Gastroesophageal sphincter (tissue), 4 donors: ENCODE measurements at regions not wholly inside any gene's neighbourhood (a gene's known extent, or its start where the extent isn't known, plus 50 kb on each side); places are given as distances from the start of the nearest gene placed in this dataset.

Source experiments
- ATAC-seq: fragments of 150-250 bp; one replicate; pipeline ENCODE4 v1.9.1; 2016; ENCODE audit warnings: mild to moderate bottlenecking, moderate library complexity
- H3K27ac ChIP-seq, 4 donors: fragments of 200-600 bp; sonication (generic) in 3 of 4; 1 replicate in 3 of 4; 2 replicates in 1 of 4; pipeline ENCODE4 v1.5.1; 2016 to 2019
- H3K27me3 ChIP-seq: fragments of 200-600 bp; sonication (generic); one replicate; pipeline ENCODE4 v1.5.1; 2019
- H3K36me3 ChIP-seq, 2 donors: fragments of 200-600 bp; sonication (generic); one replicate each; pipeline ENCODE4 v1.5.1; 2019; ENCODE audit warnings: control low read depth in 1 of 2
- H3K4me1 ChIP-seq, 3 donors: fragments of 200-600 bp; sonication (generic); 1 replicate in 2 of 3; 2 replicates in 1 of 3; pipeline ENCODE4 v1.5.1; 2016 to 2019; ENCODE audit warnings: control low read depth in 2 of 3
- H3K4me3 ChIP-seq, 2 donors: fragments of 200-600 bp; sonication (generic); one replicate each; pipeline ENCODE4 v1.5.1; 2019; ENCODE audit warnings: mild to moderate bottlenecking in 1 of 2, moderate library complexity in 1 of 2
- H3K9me3 ChIP-seq, 3 donors: fragments of 200-600 bp; sonication (generic); one replicate each; pipeline ENCODE4 v1.5.1; 2017 to 2019; ENCODE audit warnings: control low read depth in 2 of 3
- EP300 ChIP-seq: sonication (generic); formaldehyde crosslinking; IDR thresholded peaks from one replicate; pipeline ENCODE4 v1.6.1; 2017; ENCODE audit warnings: antibody characterized with exemption, mild to moderate bottlenecking
- POLR2A ChIP-seq, 2 donors: fragments of 450-650 bp; IDR thresholded peaks; one replicate each; pipeline ENCODE4 v1.6.1; 2017; ENCODE audit warnings: antibody characterized with exemption in 2 of 2, mild to moderate bottlenecking in 2 of 2, moderate library complexity in 1 of 2
- POLR2AphosphoS5 ChIP-seq: sonication (generic); formaldehyde crosslinking; IDR thresholded peaks from one replicate; pipeline ENCODE4 v1.6.1; 2017; ENCODE audit warnings: antibody characterized with exemption
- WGBS, 2 donors: methylation state at CpG; one replicate each; pipeline ENCODE4 v1.1.5; 2018; ENCODE audit warnings: low coverage in 1 of 2; 5-methylcytosine and 5-hydroxymethylcytosine counted together
- TF ChIP-seq, protein P1 (sequence below), 4 experiments: fragments of 200-600 bp in 2 of 4; fragments of 450-650 bp in 2 of 4; sonication (generic) in 1 of 4; IDR thresholded peaks; one replicate each; pipeline ENCODE4 v1.5.1; 2017 to 2019; ENCODE audit warnings: antibody characterized with exemption in 4 of 4, mild to moderate bottlenecking in 2 of 4, moderate library complexity in 2 of 4

GRCh38 chr4:142929526-142929925, 83.4 kb upstream of the INPP4B start:
- Histone ChIP-seq H3K27ac (no peak overlapping the region), H3K4me1 (peaks cover 0 to 32% (median 7%) of the 10 kb centered on the region in 3 donors), H3K4me3 (no peak overlapping the region), H3K36me3 (no peaks in the 10 kb centered on the region), H3K9me3 (no peaks in the 10 kb centered on the region), H3K27me3 (no peaks in the 10 kb centered on the region)
- ATAC-seq = no peak
- TF ChIP-seq POLR2AphosphoS5 (no peak), POLR2A (IDR thresholded peaks at IDR 0.05) (no peak), EP300 (no peak)
- TF ChIP-seq, protein P1, sequence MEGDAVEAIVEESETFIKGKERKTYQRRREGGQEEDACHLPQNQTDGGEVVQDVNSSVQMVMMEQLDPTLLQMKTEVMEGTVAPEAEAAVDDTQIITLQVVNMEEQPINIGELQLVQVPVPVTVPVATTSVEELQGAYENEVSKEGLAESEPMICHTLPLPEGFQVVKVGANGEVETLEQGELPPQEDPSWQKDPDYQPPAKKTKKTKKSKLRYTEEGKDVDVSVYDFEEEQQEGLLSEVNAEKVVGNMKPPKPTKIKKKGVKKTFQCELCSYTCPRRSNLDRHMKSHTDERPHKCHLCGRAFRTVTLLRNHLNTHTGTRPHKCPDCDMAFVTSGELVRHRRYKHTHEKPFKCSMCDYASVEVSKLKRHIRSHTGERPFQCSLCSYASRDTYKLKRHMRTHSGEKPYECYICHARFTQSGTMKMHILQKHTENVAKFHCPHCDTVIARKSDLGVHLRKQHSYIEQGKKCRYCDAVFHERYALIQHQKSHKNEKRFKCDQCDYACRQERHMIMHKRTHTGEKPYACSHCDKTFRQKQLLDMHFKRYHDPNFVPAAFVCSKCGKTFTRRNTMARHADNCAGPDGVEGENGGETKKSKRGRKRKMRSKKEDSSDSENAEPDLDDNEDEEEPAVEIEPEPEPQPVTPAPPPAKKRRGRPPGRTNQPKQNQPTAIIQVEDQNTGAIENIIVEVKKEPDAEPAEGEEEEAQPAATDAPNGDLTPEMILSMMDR (IDR thresholded peaks at IDR 0.05) = no peak
- 56 to 63% methylated on average over 3 of the region's 3 CpGs for WGBS, 2 donors

DNA sequence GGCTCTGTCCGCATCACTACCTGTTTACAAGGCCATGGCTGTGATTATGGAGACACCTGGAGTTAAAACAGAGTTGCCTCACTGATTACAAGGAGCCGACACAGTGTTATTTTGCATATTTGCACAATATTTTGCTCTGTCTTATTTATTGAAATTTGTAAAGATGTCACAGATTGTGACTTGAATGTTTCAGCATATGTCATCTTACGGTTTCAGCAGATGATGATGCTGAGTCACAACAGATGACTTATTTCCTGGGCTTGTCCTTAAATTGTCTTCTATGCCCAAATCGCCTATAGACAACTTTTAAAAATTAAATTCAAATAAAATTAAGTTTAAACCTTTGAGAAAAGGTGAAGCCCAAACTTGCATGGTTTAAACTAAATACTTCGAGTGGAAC, 87.1 kb upstream of the INPP4B start:
- H3K4me3 ChIP-seq = no peak overlapping the region
- no peak for TF ChIP-seq EP300
- no peak for TF ChIP-seq POLR2AphosphoS5
- TF ChIP-seq, protein P1 (IDR thresholded peaks at IDR 0.05) = no peak
- TF ChIP-seq POLR2A (IDR thresholded peaks at IDR 0.05) = no peak
- no peak overlapping the region for H3K27ac ChIP-seq
- H3K27me3 ChIP-seq = no peaks in the 10 kb centered on the region
- 92 to 95% methylated on average over 3 to 5 of the region's 5 CpGs for WGBS, 2 donors
- no peaks in the 10 kb centered on the region for H3K36me3 ChIP-seq
- H3K4me1 ChIP-seq = peaks cover 0 to 4% (median 0%) of the 10 kb centered on the region in 3 donors
- no peak for ATAC-seq
- no peaks in the 10 kb centered on the region for H3K9me3 ChIP-seq

DNA sequence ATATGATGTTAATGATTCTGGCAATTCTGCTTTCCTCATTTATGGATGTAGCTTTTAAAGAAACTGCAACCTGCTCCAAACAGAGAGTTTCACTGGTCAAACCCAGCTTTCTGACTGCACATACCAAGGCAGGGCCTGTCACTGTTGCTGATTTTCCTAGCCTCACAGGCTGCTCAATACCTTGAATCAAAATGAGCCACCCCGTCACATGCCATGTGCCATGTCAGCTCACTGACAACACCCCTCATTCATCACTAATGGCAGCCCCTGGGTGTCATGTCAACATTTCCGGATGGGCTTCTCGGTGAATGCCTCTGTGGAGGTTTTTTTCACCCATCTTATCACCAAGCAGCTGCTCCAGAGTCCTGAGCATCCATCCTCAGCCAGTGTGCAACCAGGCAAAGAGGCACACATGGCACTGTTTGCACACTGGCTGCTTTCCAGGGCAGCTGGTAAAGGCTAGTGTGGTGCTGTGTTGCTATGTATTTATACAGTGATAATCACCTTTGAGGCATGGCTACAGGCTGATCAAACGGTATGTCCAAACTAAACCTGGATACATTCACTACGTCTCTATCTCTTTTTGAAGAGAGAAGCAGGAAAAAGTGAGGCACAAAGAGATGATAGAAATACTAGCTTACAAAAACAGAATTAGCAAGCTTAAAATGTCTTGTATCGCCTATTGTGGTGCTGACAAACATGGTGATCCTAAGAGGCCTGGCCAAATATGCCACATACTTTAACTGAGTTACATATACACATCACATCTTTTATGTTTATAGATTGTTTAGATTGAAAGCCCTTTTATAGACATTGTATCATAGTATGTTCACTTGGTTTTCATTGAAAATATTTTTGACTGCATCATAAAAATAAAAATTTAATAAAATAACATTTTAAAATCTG, 94.6 kb upstream of the INPP4B start:
- no peak overlapping the region for H3K27ac ChIP-seq
- H3K36me3 ChIP-seq = no peaks in the 10 kb centered on the region
- H3K4me3 ChIP-seq = no peak overlapping the region
- no peaks in the 10 kb centered on the region for H3K4me1 ChIP-seq
- H3K27me3 ChIP-seq = no peaks in the 10 kb centered on the region
- WGBS, 2 donors = 53 to 75% methylated on average over 2 to 5 of the region's 6 CpGs
- ATAC-seq = no peak
- TF ChIP-seq POLR2AphosphoS5 (no peak), EP300 (no peak), POLR2A (IDR thresholded peaks at IDR 0.05) (no peak)
- TF ChIP-seq, protein P1 (IDR thresholded peaks at IDR 0.05) = no peak
- H3K9me3 ChIP-seq = no peaks in the 10 kb centered on the region

DNA sequence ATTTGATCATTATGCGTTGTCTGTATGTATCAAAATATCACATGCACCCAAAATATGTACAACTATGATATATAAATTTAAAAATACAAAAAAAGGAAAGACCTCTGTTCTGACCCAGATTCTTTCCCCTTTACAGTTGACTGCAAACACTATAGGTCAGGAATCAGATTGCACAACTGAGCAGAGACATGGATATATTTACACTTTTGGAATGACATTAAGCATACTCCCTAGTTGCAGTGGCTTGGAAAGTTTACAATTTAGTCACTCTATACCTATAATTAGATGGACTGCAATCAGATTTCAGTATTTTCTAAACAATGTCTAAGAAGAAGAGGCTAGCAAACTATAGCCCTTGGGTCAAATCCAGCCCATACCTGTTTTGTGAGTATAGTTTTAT, 98.5 kb upstream of the INPP4B start:
- no peak overlapping the region for H3K4me3 ChIP-seq
- TF ChIP-seq EP300 (no peak), POLR2AphosphoS5 (no peak)
- TF ChIP-seq, protein P1 (IDR thresholded peaks at IDR 0.05) = no peak
- no peak overlapping the region for H3K27ac ChIP-seq
- H3K27me3 ChIP-seq = no peaks in the 10 kb centered on the region
- H3K36me3 ChIP-seq = no peaks in the 10 kb centered on the region
- H3K9me3 ChIP-seq = peaks cover 0 to 16% (median 0%) of the 10 kb centered on the region in 3 donors
- ATAC-seq = no peak
- 42 to 82% methylated on average over 1 of the region's 1 CpG for WGBS, 2 donors
- H3K4me1 ChIP-seq = no peaks in the 10 kb centered on the region
